Activated CD4-positive, alpha-beta memory T cell treated with anti-CD3 and anti-CD28 coated beads, Interleukin-2, amount 10 ng/mL, durations not matched to agents 7 days and 5 days (primary cell): ENCODE measurements at regions not wholly inside any gene's neighbourhood (a gene's known extent, or its start where the extent isn't known, plus 50 kb on each side); places are given as distances from the start of the nearest gene placed in this dataset.

Experiments used
- CTCF ChIA-PET: fragments of 350-600 bp; sonication (Branson Sonifier 250); formaldehyde crosslinking; loops from one replicate; lab custom pipeline; 2021; ENCODE audit warnings: antibody characterized with exemption, inconsistent platforms; lab: Charles Lee
- POLR2A ChIA-PET: fragments of 350-600 bp; sonication (Branson Sonifier 250); formaldehyde crosslinking; loops from one replicate; lab custom pipeline; 2021; ENCODE audit warnings: antibody characterized with exemption; lab: Charles Lee
- DNase-seq: peaks from one replicate; pipeline ENCODE4 v3.0.0-alpha.2; 2020
- H3K27ac Mint-ChIP-seq: one replicate; pipeline ENCODE4 v1.8.0; 2021; ENCODE audit warnings: mild to moderate bottlenecking, mixed read lengths
- H3K27me3 Mint-ChIP-seq: one replicate; pipeline ENCODE4 v1.8.0; 2021; ENCODE audit warnings: mixed read lengths
- H3K36me3 Mint-ChIP-seq: one replicate; pipeline ENCODE4 v1.8.0; 2021; ENCODE audit warnings: low read depth, mixed read lengths
- H3K4me1 Mint-ChIP-seq: one replicate; pipeline ENCODE4 v1.8.0; 2021; ENCODE audit warnings: mixed read lengths
- H3K4me3 Mint-ChIP-seq: one replicate; pipeline ENCODE4 v1.8.0; 2021; ENCODE audit warnings: mild to moderate bottlenecking, mixed read lengths
- H3K9me3 Mint-ChIP-seq: one replicate; pipeline ENCODE4 v1.8.0; 2021; ENCODE audit warnings: mixed read lengths

DNA sequence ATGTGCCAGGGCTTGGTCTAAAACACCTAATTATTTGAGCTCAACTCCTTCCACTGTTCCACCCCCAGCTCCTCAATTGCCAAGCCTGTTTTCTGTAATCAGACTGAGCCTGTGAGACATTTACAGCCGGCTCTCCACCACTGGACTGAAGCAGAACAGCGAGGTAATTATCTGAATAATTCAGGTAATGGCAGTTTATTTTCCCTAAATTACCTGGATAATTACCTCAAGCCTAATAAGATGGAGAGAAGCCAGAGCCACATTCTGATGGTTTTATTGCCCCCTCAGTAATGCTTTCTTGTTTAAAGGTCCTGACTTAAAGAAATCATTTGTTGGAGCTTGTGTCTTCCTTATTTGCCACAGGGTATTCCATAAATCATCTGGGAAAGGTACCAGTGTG, 64.2 kb downstream of the FZD4 start:
- DNase-seq, result no peak
- CTCF ChIA-PET, result no interaction called here
- POLR2A ChIA-PET, result no interaction called here
- no peak overlapping the region for H3K4me3 Mint-ChIP-seq
- no peaks in the 10 kb centered on the region for H3K9me3 Mint-ChIP-seq
- peaks cover 16% of the 10 kb centered on the region for H3K27me3 Mint-ChIP-seq
- H3K36me3 Mint-ChIP-seq, result no peaks in the 10 kb centered on the region
- H3K27ac Mint-ChIP-seq, result no peak overlapping the region
- no peaks in the 10 kb centered on the region for H3K4me1 Mint-ChIP-seq

DNA sequence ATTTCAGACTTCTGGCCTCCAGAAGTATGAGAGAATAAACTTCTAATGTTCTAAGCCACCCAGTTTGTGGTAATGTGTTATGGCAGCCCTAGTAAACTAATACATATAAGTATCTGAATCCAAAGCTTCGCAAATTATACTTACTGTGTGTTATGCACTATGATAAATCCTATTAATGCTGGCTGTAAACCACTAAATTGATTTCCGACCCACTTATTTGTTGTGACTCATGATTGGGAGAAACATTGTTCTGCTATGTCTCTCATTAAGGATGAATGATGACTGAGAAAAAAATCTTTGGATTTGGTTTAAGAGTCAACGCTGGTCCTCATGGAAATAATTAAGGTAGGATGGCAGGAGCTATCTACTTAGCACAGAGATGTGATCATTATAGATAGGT, 62.0 kb downstream of the FZD4 start:
- CTCF ChIA-PET, result no interaction called here
- Mint-ChIP-seq H3K4me1 (no peaks in the 10 kb centered on the region), H3K27me3 (peaks cover 20% of the 10 kb centered on the region), H3K9me3 (no peaks in the 10 kb centered on the region), H3K36me3 (no peaks in the 10 kb centered on the region), H3K27ac (no peak overlapping the region), H3K4me3 (no peak overlapping the region)
- POLR2A ChIA-PET, result no interaction called here
- no peak for DNase-seq
